B cell (primary cell): ENCODE measurements at regions not wholly inside any gene's neighbourhood (a gene's known extent, or its start where the extent isn't known, plus 50 kb on each side); places are given as distances from the start of the nearest gene placed in this dataset.

Experiments
- ATAC-seq: fragments of 200-7000 bp; cut with Tn5 transposase; one replicate; pipeline ENCODE4 v1.10.0; 2021; ENCODE audit warnings: low read depth, mild to moderate bottlenecking, moderate number of reproducible peaks, moderate library complexity
- CTCF ChIA-PET: fragments of 350-600 bp; sonication (Branson Sonifier 250); formaldehyde crosslinking; loops from one replicate; lab custom pipeline; 2021; ENCODE audit warnings: antibody characterized with exemption, inconsistent platforms; lab: Charles Lee
- POLR2A ChIA-PET: fragments of 350-600 bp; sonication (Branson Sonifier 250); formaldehyde crosslinking; loops from one replicate; lab custom pipeline; 2021; ENCODE audit warnings: antibody characterized with exemption; lab: Charles Lee
- DNase-seq: peaks from one replicate; pipeline ENCODE4 v3.0.0; 2013
- H2AFZ ChIP-seq: 2 replicates; pipeline ENCODE4 v1.6.1; 2012; ENCODE audit warnings: mild to moderate bottlenecking, low read depth, low read length; ENCODE audit not compliant: insufficient read depth, poor library complexity, severe bottlenecking
- H3K27ac ChIP-seq, 2 donors: 1 replicate in 1 of 2; 2 replicates in 1 of 2; pipeline ENCODE4 v1.5.1; 2012 to 2013; ENCODE audit warnings: low read length in 2 of 2, mild to moderate bottlenecking in 2 of 2, moderate library complexity in 1 of 2
- H3K27me3 ChIP-seq, 4 experiments: fragments of 200-600 bp in 1 of 4; sonication (generic) in 1 of 4; replicated peaks in 1 of 4; 1 replicate in 2 of 4; 2 replicates in 2 of 4; pipeline versions ENCODE4 v1.6.1 to v1.7.0; 2013 to 2016; ENCODE audit warnings: low read length in 3 of 4, mild to moderate bottlenecking in 2 of 4, mixed read lengths in 1 of 4, moderate library complexity in 1 of 4; ENCODE audit not compliant: insufficient read depth in 4 of 4, control insufficient read depth in 3 of 4; ENCODE audit errors: control extremely low read depth in 1 of 4
- H3K36me3 ChIP-seq, 2 experiments: replicated peaks in 1 of 2; 1 replicate in 1 of 2; 2 replicates in 1 of 2; pipeline versions ENCODE4 v1.6.1 to v1.7.1; 2013; ENCODE audit warnings: low read length in 1 of 2; ENCODE audit not compliant: insufficient read depth in 2 of 2, control insufficient read depth in 1 of 2; ENCODE audit errors: control extremely low read depth in 1 of 2, extremely low read depth in 1 of 2
- H3K4me1 ChIP-seq, 2 donors: fragments of 200-600 bp in 1 of 2; sonication (generic) in 1 of 2; 1 replicate in 1 of 2; 2 replicates in 1 of 2; pipeline versions ENCODE4 v1.5.1 to v1.6.1; 2013 to 2017; ENCODE audit warnings: low read length in 2 of 2; ENCODE audit not compliant: control insufficient read depth in 2 of 2, insufficient read depth in 2 of 2
- H3K4me2 ChIP-seq: replicated peaks from 2 replicates; pipeline ENCODE3; 2012; ENCODE audit warnings: mild to moderate bottlenecking, low read depth, low read length; ENCODE audit not compliant: poor library complexity, severe bottlenecking
- H3K4me3 ChIP-seq, 5 experiments: fragments of 200-600 bp in 1 of 5; sonication (generic) in 1 of 5; 1 replicate in 3 of 5; 2 replicates in 2 of 5; pipeline versions ENCODE4 v1.5.1 to v1.7.0; 2011 to 2016; ENCODE audit warnings: low read length in 4 of 5, mild to moderate bottlenecking in 4 of 5, low read depth in 2 of 5, control low read depth in 1 of 5, moderate library complexity in 1 of 5; ENCODE audit not compliant: insufficient read depth in 1 of 5; ENCODE audit errors: control extremely low read depth in 1 of 5, extremely low read depth in 1 of 5
- H3K79me2 ChIP-seq: fragments of 200-600 bp; sonication (generic); one replicate; pipeline ENCODE4 v1.6.0; 2016; ENCODE audit warnings: low read length; ENCODE audit not compliant: control insufficient read depth, insufficient read depth
- H3K9ac ChIP-seq: fragments of 200-600 bp; sonication (generic); 2 replicates; pipeline ENCODE4 v1.6.1; 2017; ENCODE audit warnings: mild to moderate bottlenecking, low read length, moderate library complexity
- H3K9me3 ChIP-seq, 3 donors: one replicate each; pipeline versions ENCODE4 v1.6.1 to v1.7.1; 2013; ENCODE audit warnings: low read length in 2 of 3; ENCODE audit not compliant: control insufficient read depth in 2 of 3, insufficient read depth in 1 of 3; ENCODE audit errors: control extremely low read depth in 1 of 3
- H4K20me1 ChIP-seq: 2 replicates; pipeline ENCODE4 v1.6.0; 2012; ENCODE audit warnings: mild to moderate bottlenecking, low read length; ENCODE audit not compliant: insufficient read depth, control insufficient read depth, poor library complexity, severe bottlenecking
- H3K27ac Mint-ChIP-seq: one replicate; pipeline ENCODE4 v1.8.0; 2021; ENCODE audit warnings: mixed read lengths
- H3K27me3 Mint-ChIP-seq: one replicate; pipeline ENCODE4 v1.8.0; 2021; ENCODE audit warnings: mixed read lengths
- H3K4me1 Mint-ChIP-seq: one replicate; pipeline ENCODE4 v1.8.0; 2021; ENCODE audit warnings: mixed read lengths
- H3K4me3 Mint-ChIP-seq: one replicate; pipeline ENCODE4 v1.8.0; 2021; ENCODE audit warnings: mixed read lengths
- H3K9me3 Mint-ChIP-seq: one replicate; pipeline ENCODE4 v1.8.0; 2022; ENCODE audit warnings: mixed read lengths; ENCODE audit not compliant: insufficient read depth
- EZH2 ChIP-seq: IDR thresholded peaks from 2 replicates; pipeline ENCODE4 v1.6.1; 2012; ENCODE audit warnings: borderline replicate concordance, low read depth, mild to moderate bottlenecking, moderate library complexity, low read length; ENCODE audit not compliant: insufficient read depth, poor library complexity, severe bottlenecking
- WGBS: methylation state at CpG from one replicate; pipeline ENCODE4 v1.1.5; 2013; ENCODE audit warnings: missing lambda C conversion rate; ENCODE audit not compliant: insufficient coverage; 5-methylcytosine and 5-hydroxymethylcytosine counted together
- intact Hi-C: fragments of 100-400 bp; cut with micrococcal nuclease; formaldehyde crosslinking; loops from one replicate; pipeline ENCODE4 v1.10.0; 2022
- TF ChIP-seq, protein P1 (sequence below): fragments of 200-600 bp; IDR thresholded peaks from one replicate; pipeline ENCODE4 v1.8.0; 2022; ENCODE audit warnings: antibody characterized with exemption, mild to moderate bottlenecking

DNA sequence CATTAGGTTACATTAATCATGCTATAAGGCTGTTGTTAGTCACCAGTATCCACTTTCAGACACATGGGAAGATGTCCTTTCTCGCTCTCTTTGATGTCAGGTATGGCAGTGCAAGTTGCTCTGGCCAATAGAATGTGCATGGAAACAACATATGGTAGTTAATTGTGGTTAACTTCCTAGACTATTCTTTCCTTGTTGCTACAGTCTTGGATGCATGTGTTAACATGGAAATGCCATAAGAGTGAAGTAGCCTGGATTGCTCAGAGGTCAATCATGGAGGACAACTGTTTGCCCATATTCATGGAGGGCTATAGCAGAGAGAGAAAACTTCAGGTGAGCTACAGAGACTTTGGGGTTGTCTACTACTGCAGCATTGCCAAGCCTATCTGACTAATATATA, 245.8 kb upstream of the GAS1 start:
- TF ChIP-seq, protein P1, sequence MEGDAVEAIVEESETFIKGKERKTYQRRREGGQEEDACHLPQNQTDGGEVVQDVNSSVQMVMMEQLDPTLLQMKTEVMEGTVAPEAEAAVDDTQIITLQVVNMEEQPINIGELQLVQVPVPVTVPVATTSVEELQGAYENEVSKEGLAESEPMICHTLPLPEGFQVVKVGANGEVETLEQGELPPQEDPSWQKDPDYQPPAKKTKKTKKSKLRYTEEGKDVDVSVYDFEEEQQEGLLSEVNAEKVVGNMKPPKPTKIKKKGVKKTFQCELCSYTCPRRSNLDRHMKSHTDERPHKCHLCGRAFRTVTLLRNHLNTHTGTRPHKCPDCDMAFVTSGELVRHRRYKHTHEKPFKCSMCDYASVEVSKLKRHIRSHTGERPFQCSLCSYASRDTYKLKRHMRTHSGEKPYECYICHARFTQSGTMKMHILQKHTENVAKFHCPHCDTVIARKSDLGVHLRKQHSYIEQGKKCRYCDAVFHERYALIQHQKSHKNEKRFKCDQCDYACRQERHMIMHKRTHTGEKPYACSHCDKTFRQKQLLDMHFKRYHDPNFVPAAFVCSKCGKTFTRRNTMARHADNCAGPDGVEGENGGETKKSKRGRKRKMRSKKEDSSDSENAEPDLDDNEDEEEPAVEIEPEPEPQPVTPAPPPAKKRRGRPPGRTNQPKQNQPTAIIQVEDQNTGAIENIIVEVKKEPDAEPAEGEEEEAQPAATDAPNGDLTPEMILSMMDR: no peak
- TF ChIP-seq EZH2: no peak
- no peak overlapping the region for H3K27ac ChIP-seq
- CTCF ChIA-PET: no interaction called here
- H3K36me3 ChIP-seq: no peaks in the 10 kb centered on the region
- no peaks in the 10 kb centered on the region for H3K9me3 ChIP-seq
- Mint-ChIP-seq H3K4me1 (no peaks in the 10 kb centered on the region), H3K27me3 (peaks cover 7% of the 10 kb centered on the region), H3K4me3 (no peak overlapping the region), H3K27ac (no peak overlapping the region), H3K9me3 (peaks cover 2% of the 10 kb centered on the region)
- no peaks in the 10 kb centered on the region for H3K4me1 ChIP-seq
- no peaks in the 10 kb centered on the region for H3K27me3 ChIP-seq
- POLR2A ChIA-PET: no interaction called here
- H4K20me1 ChIP-seq: no peaks in the 10 kb centered on the region
- no peak overlapping the region for H3K4me3 ChIP-seq
- H3K79me2 ChIP-seq: no peaks in the 10 kb centered on the region
- intact Hi-C loops: no loop called here
- ATAC-seq (no peak), DNase-seq (no peak)
- no peak overlapping the region for H2AFZ ChIP-seq
- no peak overlapping the region for H3K9ac ChIP-seq
- H3K4me2 ChIP-seq: no peak overlapping the region
- WGBS: no CpG with 5 or more reads among the region's 1 CpG

DNA sequence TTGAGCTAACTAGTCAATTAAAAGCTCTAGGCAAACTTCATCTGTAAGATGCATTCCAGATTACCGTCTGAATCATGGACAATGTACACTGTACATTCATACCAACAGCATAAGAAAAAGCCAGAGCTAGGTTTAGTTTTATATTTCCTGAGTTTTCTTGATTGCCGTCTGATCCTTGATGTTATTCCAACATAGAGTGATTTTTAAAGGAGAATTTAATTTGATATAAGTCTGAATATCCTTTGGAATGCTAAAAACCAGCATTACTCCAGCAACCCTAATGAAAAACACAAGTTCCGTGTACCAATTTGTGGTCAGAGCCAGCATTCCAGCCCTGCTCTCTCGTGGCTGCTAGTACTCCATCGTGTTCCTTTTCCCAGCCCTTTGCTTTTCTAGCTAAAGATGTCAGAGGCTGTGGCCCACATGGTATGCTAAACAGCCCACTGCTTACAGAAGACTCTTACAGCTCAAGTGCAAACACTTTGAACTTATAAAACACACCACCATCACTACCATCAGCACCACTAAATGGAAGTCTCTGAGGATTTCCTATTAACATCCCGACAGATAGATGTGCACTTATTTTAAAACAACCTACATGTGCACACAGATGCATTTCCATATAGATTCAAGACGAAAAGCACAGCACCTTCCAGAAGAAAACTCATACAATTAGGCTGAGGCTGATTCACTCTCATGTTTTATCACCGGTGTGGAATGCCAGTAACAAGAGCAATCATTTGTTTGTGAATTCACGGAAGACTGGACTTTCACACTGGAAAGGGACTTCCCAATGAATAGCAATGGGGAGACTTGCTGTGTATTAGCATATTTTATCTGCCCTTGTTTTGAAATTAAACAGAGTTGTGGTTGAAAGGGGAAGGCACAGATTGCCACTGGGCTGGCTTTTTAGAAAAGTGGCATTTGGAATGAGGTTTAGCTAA, 246.9 kb upstream of the GAS1 start:
- H3K36me3 ChIP-seq: no peaks in the 10 kb centered on the region
- POLR2A ChIA-PET: no interaction called here
- H3K27me3 ChIP-seq: no peaks in the 10 kb centered on the region
- CTCF ChIA-PET: no interaction called here
- H3K4me1 ChIP-seq: no peaks in the 10 kb centered on the region
- no peaks in the 10 kb centered on the region for H3K9me3 ChIP-seq
- Mint-ChIP-seq H3K4me1 (no peaks in the 10 kb centered on the region), H3K27ac (no peak overlapping the region), H3K4me3 (no peak overlapping the region), H3K9me3 (peaks cover 2% of the 10 kb centered on the region), H3K27me3 (peaks cover 10% of the 10 kb centered on the region)
- intact Hi-C loops: no loop called here
- no peak overlapping the region for H3K4me2 ChIP-seq
- H3K79me2 ChIP-seq: no peaks in the 10 kb centered on the region
- TF ChIP-seq, protein P1: no peak
- TF ChIP-seq EZH2: no peak
- no peak for DNase-seq
- 81% methylated on average over 5 of the region's 9 CpGs for WGBS
- ATAC-seq: no peak
- no peak overlapping the region for H3K27ac ChIP-seq
- no peak overlapping the region for H3K9ac ChIP-seq
- H3K4me3 ChIP-seq: no peak overlapping the region
- no peaks in the 10 kb centered on the region for H4K20me1 ChIP-seq
- H2AFZ ChIP-seq: no peak overlapping the region
